H9 (cell line): ENCODE measurements at regions not wholly inside any gene's neighbourhood (a gene's known extent, or its start where the extent isn't known, plus 50 kb on each side); places are given as distances from the start of the nearest gene placed in this dataset.

ENCODE experiments used
- DNase-seq: peaks from one replicate; pipeline ENCODE4 v3.0.0-alpha.2; 2017
- H2AFZ ChIP-seq: one replicate; pipeline ENCODE4 v1.6.1; 2013; ENCODE audit warnings: mild to moderate bottlenecking, low read length, control low read depth, moderate library complexity
- H2AK5ac ChIP-seq: 2 replicates; pipeline ENCODE4 v1.6.1; 2013; ENCODE audit warnings: low read length, control low read depth, mixed read lengths; ENCODE audit not compliant: insufficient read length
- H2BK120ac ChIP-seq: one replicate; pipeline ENCODE4 v1.6.1; 2013; ENCODE audit warnings: low read depth, mild to moderate bottlenecking, low read length, control low read depth, inconsistent platforms; ENCODE audit not compliant: poor library complexity, severe bottlenecking
- H2BK12ac ChIP-seq: 2 replicates; pipeline ENCODE4 v1.6.1; 2013; ENCODE audit warnings: low read length, control low read depth, mixed read lengths, low read depth; ENCODE audit not compliant: insufficient read length
- H2BK15ac ChIP-seq: 2 replicates; pipeline ENCODE4 v1.6.1; 2013; ENCODE audit warnings: low read depth, low read length, control low read depth
- H2BK20ac ChIP-seq: one replicate; pipeline ENCODE4 v1.6.1; 2013; ENCODE audit warnings: low read depth, mild to moderate bottlenecking, low read length, control low read depth, inconsistent platforms; ENCODE audit not compliant: poor library complexity, severe bottlenecking
- H2BK5ac ChIP-seq: 2 replicates; pipeline ENCODE4 v1.6.1; 2013; ENCODE audit warnings: low read length, control low read depth, mixed read lengths; ENCODE audit not compliant: insufficient read length
- H3K14ac ChIP-seq: 2 replicates; pipeline ENCODE4 v1.6.1; 2013; ENCODE audit warnings: low read length, control low read depth; ENCODE audit not compliant: insufficient read depth
- H3K18ac ChIP-seq: 2 replicates; pipeline ENCODE4 v1.6.1; 2013; ENCODE audit warnings: low read depth, mild to moderate bottlenecking, mixed read lengths, low read length, control low read depth; ENCODE audit not compliant: insufficient read length
- H3K23ac ChIP-seq: 2 replicates; pipeline ENCODE4 v1.6.1; 2013; ENCODE audit warnings: low read length, control low read depth, mixed read lengths, low read depth; ENCODE audit not compliant: insufficient read length
- H3K23me2 ChIP-seq: 2 replicates; pipeline ENCODE4 v1.6.1; 2013; ENCODE audit warnings: low read depth, mild to moderate bottlenecking, mixed read lengths, low read length, control low read depth; ENCODE audit not compliant: insufficient read length, poor library complexity, severe bottlenecking
- H3K27ac ChIP-seq: 2 replicates; pipeline ENCODE4 v1.5.1; 2013; ENCODE audit warnings: low read length, control low read depth, mixed read lengths, low read depth; ENCODE audit not compliant: insufficient read length
- H3K27me3 ChIP-seq: 2 replicates; pipeline ENCODE4 v1.6.1; 2013; ENCODE audit warnings: low read length, control low read depth, inconsistent platforms; ENCODE audit not compliant: insufficient read depth
- H3K4ac ChIP-seq: 2 replicates; pipeline ENCODE4 v1.6.1; 2013; ENCODE audit warnings: low read depth, mild to moderate bottlenecking, control low read depth, inconsistent platforms, low read length, moderate library complexity
- H3K4me1 ChIP-seq: 2 replicates; pipeline ENCODE4 v1.6.1; 2013; ENCODE audit warnings: low read length, control low read depth, inconsistent platforms; ENCODE audit not compliant: insufficient read depth
- H3K4me2 ChIP-seq: 2 replicates; pipeline ENCODE4 v1.6.1; 2013; ENCODE audit warnings: low read length, control low read depth, mixed read lengths; ENCODE audit not compliant: insufficient read length, insufficient read depth
- H3K56ac ChIP-seq: 2 replicates; pipeline ENCODE4 v1.6.1; 2013; ENCODE audit warnings: low read depth, mild to moderate bottlenecking, mixed read lengths, low read length, control low read depth; ENCODE audit not compliant: insufficient read length
- H3K79me1 ChIP-seq: 2 replicates; pipeline ENCODE4 v1.6.1; 2013; ENCODE audit warnings: low read depth, mild to moderate bottlenecking, moderate library complexity, low read length, control low read depth, inconsistent platforms; ENCODE audit not compliant: insufficient read depth, poor library complexity, severe bottlenecking
- H3K79me2 ChIP-seq: 2 replicates; pipeline ENCODE4 v1.6.1; 2013; ENCODE audit warnings: low read length, control low read depth, inconsistent platforms; ENCODE audit not compliant: insufficient read depth
- H3K9ac ChIP-seq: 2 replicates; pipeline ENCODE4 v1.6.1; 2013; ENCODE audit warnings: low read length, control low read depth, mixed read lengths; ENCODE audit not compliant: insufficient read length; ENCODE audit errors: extremely low read depth
- H3K9me3 ChIP-seq: one replicate; pipeline ENCODE4 v1.6.1; 2013; ENCODE audit warnings: low read depth, low read length, inconsistent platforms; ENCODE audit not compliant: control insufficient read depth
- H3T11ph ChIP-seq: one replicate; pipeline ENCODE4 v1.6.1; 2013; ENCODE audit warnings: mild to moderate bottlenecking, low read length, control low read depth, inconsistent platforms
- H4K20me1 ChIP-seq: one replicate; pipeline ENCODE4 v1.6.1; 2013; ENCODE audit not compliant: control insufficient read depth, insufficient read length, insufficient read depth
- H4K5ac ChIP-seq: 2 replicates; pipeline ENCODE4 v1.6.1; 2013; ENCODE audit warnings: low read depth, mild to moderate bottlenecking, mixed read lengths, low read length, control low read depth; ENCODE audit not compliant: insufficient read length
- H4K8ac ChIP-seq: replicated peaks from 2 replicates; pipeline ENCODE4 v1.6.1; 2013; ENCODE audit warnings: low read length, control low read depth, mixed read lengths, low read depth; ENCODE audit not compliant: insufficient read length
- H4K91ac ChIP-seq: 2 replicates; pipeline ENCODE4 v1.6.1; 2013; ENCODE audit warnings: low read depth, mild to moderate bottlenecking, moderate library complexity, mixed read lengths, low read length, control low read depth; ENCODE audit not compliant: insufficient read length
- H3K27ac Mint-ChIP-seq, 3 experiments: 2 replicates in 2 of 3; 3 replicates in 1 of 3; pipeline ENCODE4 v1.8.0; 2020 to 2021; ENCODE audit warnings: mixed read lengths in 3 of 3, mild to moderate bottlenecking in 1 of 3, moderate library complexity in 1 of 3
- H3K27me3 Mint-ChIP-seq: 2 replicates; pipeline ENCODE4 v1.8.0; 2021; ENCODE audit warnings: low read depth, mild to moderate bottlenecking, moderate library complexity, mixed read lengths
- H3K36me3 Mint-ChIP-seq, 3 experiments: 2 replicates in 2 of 3; 3 replicates in 1 of 3; pipeline ENCODE4 v1.8.0; 2020 to 2021; ENCODE audit warnings: low read depth in 3 of 3, mixed read lengths in 3 of 3; ENCODE audit not compliant: insufficient read depth in 1 of 3
- H3K4me1 Mint-ChIP-seq, 2 experiments: 2 replicates each; pipeline ENCODE4 v1.8.0; 2020; ENCODE audit warnings: mixed read lengths in 2 of 2
- H3K4me3 Mint-ChIP-seq, 2 experiments: 2 replicates in 1 of 2; 3 replicates in 1 of 2; pipeline ENCODE4 v1.8.0; 2020 to 2021; ENCODE audit warnings: mild to moderate bottlenecking in 2 of 2, mixed read lengths in 2 of 2, moderate library complexity in 1 of 2
- H3K9me3 Mint-ChIP-seq, 2 experiments: 2 replicates in 1 of 2; 3 replicates in 1 of 2; pipeline ENCODE4 v1.8.0; 2020; ENCODE audit warnings: mild to moderate bottlenecking in 2 of 2, mixed read lengths in 2 of 2, moderate library complexity in 1 of 2
- WGBS: extraction: QIAGEN DNeasy Blood & Tissue Kit; methylation state at CpG from one replicate; pipeline ENCODE4 v1.1.7; 2013; ENCODE audit warnings: missing lambda C conversion rate, low lambda C conversion rate, mixed read lengths; ENCODE audit not compliant: insufficient read length; ENCODE audit errors: extremely low coverage; 5-methylcytosine and 5-hydroxymethylcytosine counted together
- TF ChIP-seq, protein P1 (sequence below): fragments of 200-600 bp; sonication (generic); conservative IDR thresholded peaks from 3 replicates; pipeline ENCODE4 v1.8.0; 2021; ENCODE audit warnings: antibody characterized with exemption, mild to moderate bottlenecking

DNA sequence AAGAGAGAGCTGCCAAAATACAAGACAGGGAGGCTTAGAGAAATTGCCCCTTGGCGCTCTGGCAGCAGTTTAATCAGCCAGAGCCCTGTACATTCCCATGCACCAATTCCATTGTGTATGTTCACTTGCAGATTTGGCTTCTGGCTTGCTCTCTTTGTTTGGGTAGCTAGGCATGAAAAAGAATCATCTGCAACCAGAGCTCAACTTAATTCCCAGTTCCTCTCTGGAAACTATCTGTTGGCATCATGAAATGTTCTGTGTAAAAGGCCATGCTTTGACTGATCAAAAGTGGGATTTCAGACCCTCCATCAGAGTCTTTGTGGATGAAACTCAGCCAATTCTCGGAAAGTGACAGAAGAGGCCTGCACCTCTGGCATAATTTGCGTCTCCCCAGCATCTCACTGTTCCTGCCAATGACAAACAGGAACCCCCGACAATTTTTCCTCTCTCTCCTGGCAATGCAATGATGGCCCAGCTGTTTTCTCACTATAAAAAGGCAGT lies 53.8 kb upstream of the RAD23B start:
- Histone ChIP-seq H3K4me1 (peaks cover 9% of the 10 kb centered on the region), H3K23ac (no peak overlapping the region), H3K9me3 (no peaks in the 10 kb centered on the region), H4K91ac (no peak overlapping the region), H3K27me3 (no peaks in the 10 kb centered on the region), H3K79me1 (no peaks in the 10 kb centered on the region), H2BK15ac (no peak overlapping the region), H3K4ac (no peak overlapping the region), H3K18ac (no peak overlapping the region), H4K8ac (no peak overlapping the region), H2BK12ac (no peak overlapping the region), H4K5ac (no peak overlapping the region), H3K79me2 (no peaks in the 10 kb centered on the region), H3K56ac (no peak overlapping the region), H3K23me2 (no peaks in the 10 kb centered on the region), H4K20me1 (no peaks in the 10 kb centered on the region), H3K4me2 (no peak overlapping the region), H3K9ac (no peak overlapping the region), H2BK5ac (no peak overlapping the region), H2BK120ac (no peak overlapping the region), H3K27ac (no peak overlapping the region), H3T11ph (no peak overlapping the region), H2AFZ (no peak overlapping the region), H3K14ac (no peak overlapping the region), H2AK5ac (no peak overlapping the region), H2BK20ac (no peak overlapping the region)
- no peak overlapping the region for H3K4me3 Mint-ChIP-seq
- no peaks in the 10 kb centered on the region for H3K36me3 Mint-ChIP-seq
- DNase-seq, result no peak
- H3K27ac Mint-ChIP-seq, result peak overlapping the region in 2 of 3 experiments; percentile 37 to 93; a peak in 3 of 7 replicates
- no peaks in the 10 kb centered on the region; the same call in 1 of the 2 replicates for H3K27me3 Mint-ChIP-seq
- no CpG with 5 or more reads among the region's 4 CpGs for WGBS
- H3K9me3 Mint-ChIP-seq, result no peaks in the 10 kb centered on the region
- peaks cover 20 to 21% of the 10 kb centered on the region in 2 experiments for H3K4me1 Mint-ChIP-seq
- TF ChIP-seq, protein P1, sequence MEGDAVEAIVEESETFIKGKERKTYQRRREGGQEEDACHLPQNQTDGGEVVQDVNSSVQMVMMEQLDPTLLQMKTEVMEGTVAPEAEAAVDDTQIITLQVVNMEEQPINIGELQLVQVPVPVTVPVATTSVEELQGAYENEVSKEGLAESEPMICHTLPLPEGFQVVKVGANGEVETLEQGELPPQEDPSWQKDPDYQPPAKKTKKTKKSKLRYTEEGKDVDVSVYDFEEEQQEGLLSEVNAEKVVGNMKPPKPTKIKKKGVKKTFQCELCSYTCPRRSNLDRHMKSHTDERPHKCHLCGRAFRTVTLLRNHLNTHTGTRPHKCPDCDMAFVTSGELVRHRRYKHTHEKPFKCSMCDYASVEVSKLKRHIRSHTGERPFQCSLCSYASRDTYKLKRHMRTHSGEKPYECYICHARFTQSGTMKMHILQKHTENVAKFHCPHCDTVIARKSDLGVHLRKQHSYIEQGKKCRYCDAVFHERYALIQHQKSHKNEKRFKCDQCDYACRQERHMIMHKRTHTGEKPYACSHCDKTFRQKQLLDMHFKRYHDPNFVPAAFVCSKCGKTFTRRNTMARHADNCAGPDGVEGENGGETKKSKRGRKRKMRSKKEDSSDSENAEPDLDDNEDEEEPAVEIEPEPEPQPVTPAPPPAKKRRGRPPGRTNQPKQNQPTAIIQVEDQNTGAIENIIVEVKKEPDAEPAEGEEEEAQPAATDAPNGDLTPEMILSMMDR, result no peak
